Transverse colon (tissue), 4 donors: ENCODE measurements at regions not wholly inside any gene's neighbourhood (a gene's known extent, or its start where the extent isn't known, plus 50 kb on each side); places are given as distances from the start of the nearest gene placed in this dataset.

ENCODE experiments used
- DNase-seq: peaks from one replicate; pipeline ENCODE4 v3.0.0-alpha.2; 2019
- H3K27ac ChIP-seq, 4 donors: fragments of 200-600 bp; sonication (generic); 2 replicates each; pipeline ENCODE4 v1.5.1; 2016 to 2018; ENCODE audit warnings: inconsistent platforms in 4 of 4
- H3K27me3 ChIP-seq: fragments of 200-600 bp; sonication (generic); 2 replicates; pipeline ENCODE4 v1.5.1; 2017; ENCODE audit warnings: inconsistent platforms
- H3K36me3 ChIP-seq, 4 donors: fragments of 200-600 bp; sonication (generic); 2 replicates each; pipeline ENCODE4 v1.5.1; 2017 to 2019; ENCODE audit warnings: inconsistent platforms in 4 of 4
- H3K4me1 ChIP-seq, 4 donors: fragments of 200-600 bp; sonication (generic); 2 replicates each; pipeline ENCODE4 v1.5.1; 2017 to 2020; ENCODE audit warnings: inconsistent platforms in 4 of 4
- H3K4me3 ChIP-seq, 4 donors: fragments of 200-600 bp; sonication (generic); 1 replicate in 1 of 4; 2 replicates in 3 of 4; pipeline versions ENCODE4 v1.5.1 to v1.6.1; 2017 to 2019; ENCODE audit warnings: inconsistent platforms in 4 of 4
- H3K9me3 ChIP-seq, 2 donors: fragments of 200-600 bp; sonication (generic); 2 replicates each; pipeline ENCODE4 v1.5.1; 2017 to 2019; ENCODE audit warnings: inconsistent platforms in 2 of 2
- EP300 ChIP-seq: sonication (generic); formaldehyde crosslinking; IDR thresholded peaks from one replicate; pipeline ENCODE4 v1.6.1; 2017; ENCODE audit warnings: antibody characterized with exemption, low read depth
- POLR2A ChIP-seq: fragments of 450-650 bp; IDR thresholded peaks from one replicate; pipeline ENCODE4 v1.6.1; 2016; ENCODE audit warnings: antibody characterized with exemption, mild to moderate bottlenecking, moderate library complexity
- POLR2AphosphoS5 ChIP-seq, 3 donors: sonication (generic); formaldehyde crosslinking; IDR thresholded peaks; one replicate each; pipeline ENCODE4 v1.6.1; 2016; ENCODE audit warnings: antibody characterized with exemption in 3 of 3
- WGBS, 2 donors: methylation state at CpG; one replicate each; pipeline ENCODE4 v1.1.5; 2018; ENCODE audit warnings: low coverage in 1 of 2; 5-methylcytosine and 5-hydroxymethylcytosine counted together
- in situ Hi-C, 4 donors: fragments of 200-750 bp; cut with MboI; loops; one replicate each; pipeline versions ENCODE4 v1.15.0 to v1.15.1; 2017; ENCODE audit warnings: low sequenced_read_pairs in 3 of 4, low pct_ligation_motif_present in 1 of 4, low pct_unique_long_range_greater_than_20kb in 1 of 4
- intact Hi-C: fragments of 100-400 bp; cut with DNase I; formaldehyde crosslinking; loops from one replicate; pipeline ENCODE4 v1.15.1; 2023; ENCODE audit warnings: low total_unique reads
- TF ChIP-seq, protein P1 (sequence below), 5 experiments: fragments of 200-600 bp in 3 of 5; fragments of 450-650 bp in 2 of 5; sonication (generic) in 3 of 5; IDR thresholded peaks; 1 replicate in 2 of 5; 2 replicates in 3 of 5; pipeline ENCODE4 v1.5.1; 2016 to 2017; ENCODE audit warnings: antibody characterized with exemption in 5 of 5, inconsistent platforms in 3 of 5, mild to moderate bottlenecking in 2 of 5, moderate library complexity in 1 of 5

DNA sequence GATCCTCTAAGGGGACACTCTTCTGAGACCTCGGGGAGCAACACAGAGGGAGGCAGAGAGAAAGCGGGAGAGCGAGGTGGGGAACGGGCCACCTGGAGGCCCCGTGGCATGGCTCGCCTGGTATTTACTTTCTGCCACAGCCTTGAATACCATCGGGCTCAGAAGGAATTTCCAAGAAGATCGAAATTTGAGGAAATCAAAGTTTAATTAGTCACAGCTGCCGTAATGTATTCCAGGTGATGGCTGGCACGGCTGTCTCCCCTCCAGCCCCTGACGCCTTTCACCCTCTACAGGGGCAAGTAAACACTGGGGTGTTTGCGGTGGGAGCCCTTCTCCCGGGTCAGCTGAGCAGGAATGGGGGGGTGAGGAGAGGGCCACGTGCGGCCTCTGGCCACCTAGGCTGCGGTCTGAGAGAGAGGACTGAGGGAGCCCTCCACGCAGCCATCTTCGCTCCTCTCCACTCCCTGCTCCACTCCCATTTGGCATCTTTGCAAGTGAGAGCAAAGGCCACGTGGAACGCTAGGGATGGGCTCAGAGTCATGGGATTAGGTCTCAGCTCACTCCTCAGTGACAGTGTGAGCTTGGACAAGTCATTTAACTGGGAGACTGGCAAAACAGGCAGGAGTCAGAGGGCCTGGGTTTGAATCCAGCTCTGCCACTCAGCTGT lies 125.2 kb downstream of the SYF2 start:
- in situ Hi-C loops (loop anchor here in 1 of 4 donors (10.0 kb wide), 2 partner anchors 172 to 252 kb away; partner anchors contain the start of gene RUNX3), intact Hi-C loops (loop anchor here (10.0 kb wide), 1 partner anchor 242 kb away; no protein-coding TSS in a partner anchor)
- Histone ChIP-seq H3K27me3 (peaks cover 6% of the 10 kb centered on the region), H3K9me3 (no peaks in the 10 kb centered on the region), H3K4me1 (no peaks in the 10 kb centered on the region), H3K4me3 (no peak overlapping the region), H3K36me3 (no peaks in the 10 kb centered on the region), H3K27ac (no peak overlapping the region)
- DNase-seq, result peak; percentile 50
- 64 to 71% methylated on average over 3 to 20 of the region's 20 CpGs for WGBS, 2 donors
- TF ChIP-seq EP300 (no peak), POLR2A (no peak), POLR2AphosphoS5 (IDR thresholded peaks at IDR 0.05) (no peak)
- TF ChIP-seq, protein P1, sequence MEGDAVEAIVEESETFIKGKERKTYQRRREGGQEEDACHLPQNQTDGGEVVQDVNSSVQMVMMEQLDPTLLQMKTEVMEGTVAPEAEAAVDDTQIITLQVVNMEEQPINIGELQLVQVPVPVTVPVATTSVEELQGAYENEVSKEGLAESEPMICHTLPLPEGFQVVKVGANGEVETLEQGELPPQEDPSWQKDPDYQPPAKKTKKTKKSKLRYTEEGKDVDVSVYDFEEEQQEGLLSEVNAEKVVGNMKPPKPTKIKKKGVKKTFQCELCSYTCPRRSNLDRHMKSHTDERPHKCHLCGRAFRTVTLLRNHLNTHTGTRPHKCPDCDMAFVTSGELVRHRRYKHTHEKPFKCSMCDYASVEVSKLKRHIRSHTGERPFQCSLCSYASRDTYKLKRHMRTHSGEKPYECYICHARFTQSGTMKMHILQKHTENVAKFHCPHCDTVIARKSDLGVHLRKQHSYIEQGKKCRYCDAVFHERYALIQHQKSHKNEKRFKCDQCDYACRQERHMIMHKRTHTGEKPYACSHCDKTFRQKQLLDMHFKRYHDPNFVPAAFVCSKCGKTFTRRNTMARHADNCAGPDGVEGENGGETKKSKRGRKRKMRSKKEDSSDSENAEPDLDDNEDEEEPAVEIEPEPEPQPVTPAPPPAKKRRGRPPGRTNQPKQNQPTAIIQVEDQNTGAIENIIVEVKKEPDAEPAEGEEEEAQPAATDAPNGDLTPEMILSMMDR (IDR thresholded peaks at IDR 0.05), result no peak

DNA sequence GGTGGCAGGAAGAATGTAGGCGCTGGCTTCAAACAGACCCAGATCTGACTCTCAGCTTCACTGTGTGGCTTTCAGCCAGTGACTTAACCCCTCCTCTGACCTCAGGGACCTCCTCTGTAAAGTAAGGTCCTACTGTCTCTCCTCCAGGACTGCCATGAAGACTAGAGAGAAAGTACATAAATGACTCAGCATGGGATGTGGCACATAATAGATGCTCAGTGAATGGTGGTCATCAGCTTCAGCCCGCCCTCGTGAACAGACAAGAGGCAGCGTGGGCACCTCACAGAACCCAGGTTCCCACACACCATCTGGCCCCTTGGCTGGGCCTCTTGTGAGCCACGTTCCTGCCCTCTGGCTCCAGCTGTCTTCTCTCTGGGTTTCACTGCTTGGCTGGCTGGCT lies 126.0 kb downstream of the SYF2 start:
- intact Hi-C loops, result loop anchor here (10.0 kb wide), 1 partner anchor 242 kb away; no protein-coding TSS in a partner anchor
- WGBS, 2 donors, result 58 to 75% methylated on average over 3 to 5 of the region's 5 CpGs

DNA sequence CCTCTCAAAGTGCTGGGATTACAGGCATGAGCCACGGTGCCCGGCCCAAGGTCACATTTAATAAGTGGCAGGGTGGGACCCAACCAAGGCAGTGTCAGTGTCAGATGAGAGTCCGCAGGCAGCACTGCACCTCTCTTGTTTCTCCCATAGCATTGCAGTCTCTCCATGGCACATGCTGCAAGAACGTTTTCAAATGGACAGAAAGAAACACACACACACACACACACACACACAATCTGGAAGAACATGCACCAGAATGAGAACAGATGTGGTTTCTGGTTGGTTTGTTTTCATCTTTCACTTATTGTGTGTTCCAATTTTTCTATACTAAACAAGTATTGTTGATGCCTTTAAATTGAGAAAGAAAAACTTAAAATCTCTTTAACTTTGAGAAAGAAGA lies 126.5 kb downstream of the SYF2 start:
- H3K36me3 ChIP-seq, result no peaks in the 10 kb centered on the region
- WGBS, 2 donors, result 66% methylated on average over 4 of the region's 4 CpGs; no CpG with 5 or more reads in 1 of the 2 donors
- H3K27ac ChIP-seq, result no peak overlapping the region
- peaks cover 6% of the 10 kb centered on the region for H3K27me3 ChIP-seq
- TF ChIP-seq POLR2A (no peak), POLR2AphosphoS5 (IDR thresholded peaks at IDR 0.05) (no peak), EP300 (no peak)
- TF ChIP-seq, protein P1 (IDR thresholded peaks at IDR 0.05), result no peak
- no peaks in the 10 kb centered on the region for H3K9me3 ChIP-seq
- no peak for DNase-seq
- in situ Hi-C loops, result loop anchor here in 1 of 4 donors (10.0 kb wide), 2 partner anchors 171 to 251 kb away; partner anchors contain the start of gene RUNX3
- H3K4me3 ChIP-seq, result no peak overlapping the region
- H3K4me1 ChIP-seq, result no peaks in the 10 kb centered on the region
- intact Hi-C loops, result loop anchor here (10.0 kb wide), 1 partner anchor 241 kb away; no protein-coding TSS in a partner anchor

More for the DNA sequence above, 126.0 kb downstream of the SYF2 start:
- H3K36me3 ChIP-seq, result no peaks in the 10 kb centered on the region
- peaks cover 6% of the 10 kb centered on the region for H3K27me3 ChIP-seq
- H3K9me3 ChIP-seq, result no peaks in the 10 kb centered on the region
- in situ Hi-C loops, result loop anchor here in 1 of 4 donors (10.0 kb wide), 2 partner anchors 172 to 252 kb away; partner anchors contain the start of gene RUNX3
- no peak overlapping the region for H3K4me3 ChIP-seq
- no peak for DNase-seq
- no peaks in the 10 kb centered on the region for H3K4me1 ChIP-seq
- TF ChIP-seq POLR2AphosphoS5 (IDR thresholded peaks at IDR 0.05) (no peak), EP300 (no peak), POLR2A (no peak)
- TF ChIP-seq, protein P1 (IDR thresholded peaks at IDR 0.05), result no peak
- no peak overlapping the region for H3K27ac ChIP-seq

DNA sequence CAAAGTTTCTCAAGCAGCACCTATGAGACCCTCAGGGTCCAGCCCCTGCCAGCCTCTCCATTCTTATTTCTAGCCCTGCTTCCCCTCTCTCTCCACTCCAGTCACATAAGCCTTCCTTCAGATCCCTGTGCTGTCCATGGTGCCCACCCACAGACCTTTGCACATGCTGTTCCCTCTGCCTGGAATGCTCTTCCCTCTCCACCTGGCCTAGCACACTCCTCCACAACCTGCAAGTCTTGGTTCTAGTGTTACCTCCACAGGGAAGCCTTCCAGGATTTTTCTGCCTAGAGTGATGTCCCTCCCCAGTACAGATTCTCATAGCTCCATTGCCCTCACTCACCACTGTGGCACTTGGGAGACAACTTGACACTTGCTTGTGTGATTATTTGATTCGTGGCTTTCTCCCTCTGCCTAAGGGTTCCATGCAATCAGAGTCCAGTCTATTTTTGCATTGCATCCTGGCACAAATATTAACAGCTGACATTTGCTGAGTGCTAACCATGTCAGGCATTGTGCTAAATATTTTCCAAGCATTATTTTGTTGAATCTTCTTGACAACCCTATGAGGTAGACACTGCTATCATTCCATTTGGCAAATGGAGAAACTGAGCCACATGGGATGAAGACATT lies 127.3 kb downstream of the SYF2 start:
- no peak overlapping the region for H3K27ac ChIP-seq
- WGBS, 2 donors, result 67% methylated on average over 1 of the region's 1 CpG; no CpG with 5 or more reads in 1 of the 2 donors
- no peaks in the 10 kb centered on the region for H3K4me1 ChIP-seq
- DNase-seq, result no peak
- in situ Hi-C loops, result loop anchor here in 1 of 4 donors (10.0 kb wide), 2 partner anchors 170 to 250 kb away; partner anchors contain the start of gene RUNX3
- H3K4me3 ChIP-seq, result no peak overlapping the region
- H3K36me3 ChIP-seq, result no peaks in the 10 kb centered on the region
- H3K27me3 ChIP-seq, result peaks cover 6% of the 10 kb centered on the region
- H3K9me3 ChIP-seq, result no peaks in the 10 kb centered on the region
- TF ChIP-seq, protein P1 (IDR thresholded peaks at IDR 0.05), result no peak
- TF ChIP-seq POLR2AphosphoS5 (IDR thresholded peaks at IDR 0.05) (no peak), EP300 (no peak), POLR2A (no peak)
- intact Hi-C loops, result loop anchor here (10.0 kb wide), 1 partner anchor 240 kb away; no protein-coding TSS in a partner anchor
